Vagina (tissue), 2 donors: ENCODE measurements at regions not wholly inside any gene's neighbourhood (a gene's known extent, or its start where the extent isn't known, plus 50 kb on each side); places are given as distances from the start of the nearest gene placed in this dataset.

Source experiments
- POLR2A ChIP-seq, 2 donors: fragments of 450-650 bp; IDR thresholded peaks; one replicate each; pipeline ENCODE4 v1.6.1; 2017; ENCODE audit warnings: antibody characterized with exemption in 2 of 2, mild to moderate bottlenecking in 2 of 2, moderate library complexity in 2 of 2
- POLR2AphosphoS5 ChIP-seq, 2 donors: sonication (generic); formaldehyde crosslinking; IDR thresholded peaks; one replicate each; pipeline ENCODE4 v1.9.0; 2017; ENCODE audit warnings: antibody characterized with exemption in 2 of 2, mild to moderate bottlenecking in 2 of 2, low read depth in 1 of 2; ENCODE audit not compliant: insufficient read depth in 1 of 2
- TF ChIP-seq, protein P1 (sequence below), 3 experiments: fragments of 450-650 bp in 2 of 3; fragments of 200-600 bp in 1 of 3; sonication (generic) in 1 of 3; IDR thresholded peaks; one replicate each; pipeline ENCODE4 v1.5.1; 2017 to 2019; ENCODE audit warnings: antibody characterized with exemption in 3 of 3, mild to moderate bottlenecking in 2 of 3, moderate library complexity in 2 of 3

DNA sequence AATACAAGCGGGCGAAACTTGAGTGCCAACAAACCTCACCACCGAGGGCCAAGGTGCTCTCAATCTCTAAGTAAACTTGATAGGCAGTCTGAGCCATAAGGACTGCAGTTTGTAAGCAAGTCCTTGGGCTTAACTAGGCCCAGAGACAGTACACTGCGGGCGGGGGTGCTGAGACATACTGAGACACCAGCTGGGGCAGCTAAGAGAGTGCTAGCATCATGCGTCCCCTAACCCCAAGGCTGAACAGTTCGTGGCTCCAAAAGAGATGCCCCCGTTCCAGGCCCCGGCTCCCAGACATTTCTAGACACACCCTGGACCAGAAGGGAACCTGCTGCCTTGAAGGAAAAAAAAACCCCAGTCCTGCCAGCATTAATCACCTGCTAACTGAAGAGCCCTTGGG, 126.8 kb upstream of the PRDX4 start:
- TF ChIP-seq, protein P1, sequence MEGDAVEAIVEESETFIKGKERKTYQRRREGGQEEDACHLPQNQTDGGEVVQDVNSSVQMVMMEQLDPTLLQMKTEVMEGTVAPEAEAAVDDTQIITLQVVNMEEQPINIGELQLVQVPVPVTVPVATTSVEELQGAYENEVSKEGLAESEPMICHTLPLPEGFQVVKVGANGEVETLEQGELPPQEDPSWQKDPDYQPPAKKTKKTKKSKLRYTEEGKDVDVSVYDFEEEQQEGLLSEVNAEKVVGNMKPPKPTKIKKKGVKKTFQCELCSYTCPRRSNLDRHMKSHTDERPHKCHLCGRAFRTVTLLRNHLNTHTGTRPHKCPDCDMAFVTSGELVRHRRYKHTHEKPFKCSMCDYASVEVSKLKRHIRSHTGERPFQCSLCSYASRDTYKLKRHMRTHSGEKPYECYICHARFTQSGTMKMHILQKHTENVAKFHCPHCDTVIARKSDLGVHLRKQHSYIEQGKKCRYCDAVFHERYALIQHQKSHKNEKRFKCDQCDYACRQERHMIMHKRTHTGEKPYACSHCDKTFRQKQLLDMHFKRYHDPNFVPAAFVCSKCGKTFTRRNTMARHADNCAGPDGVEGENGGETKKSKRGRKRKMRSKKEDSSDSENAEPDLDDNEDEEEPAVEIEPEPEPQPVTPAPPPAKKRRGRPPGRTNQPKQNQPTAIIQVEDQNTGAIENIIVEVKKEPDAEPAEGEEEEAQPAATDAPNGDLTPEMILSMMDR (IDR thresholded peaks at IDR 0.05) = no peak
- no peak for TF ChIP-seq POLR2A (IDR thresholded peaks at IDR 0.05)
- TF ChIP-seq POLR2AphosphoS5 (IDR thresholded peaks at IDR 0.05; ENCODE audit: insufficient read depth in 1 of 2, low read depth in 1 of 2) = no peak
